Hematopoietic multipotent progenitor cell treated with erythropoietin and hydrocortisone succinate and interleukin-3 and kit ligand, for 6 days (in vitro differentiated cells): ENCODE measurements at regions not wholly inside any gene's neighbourhood (a gene's known extent, or its start where the extent isn't known, plus 50 kb on each side); places are given as distances from the start of the nearest gene placed in this dataset.

ENCODE experiments used
- DNase-seq: peaks from one replicate; pipeline ENCODE4 v3.0.0-alpha.2; 2015

DNA sequence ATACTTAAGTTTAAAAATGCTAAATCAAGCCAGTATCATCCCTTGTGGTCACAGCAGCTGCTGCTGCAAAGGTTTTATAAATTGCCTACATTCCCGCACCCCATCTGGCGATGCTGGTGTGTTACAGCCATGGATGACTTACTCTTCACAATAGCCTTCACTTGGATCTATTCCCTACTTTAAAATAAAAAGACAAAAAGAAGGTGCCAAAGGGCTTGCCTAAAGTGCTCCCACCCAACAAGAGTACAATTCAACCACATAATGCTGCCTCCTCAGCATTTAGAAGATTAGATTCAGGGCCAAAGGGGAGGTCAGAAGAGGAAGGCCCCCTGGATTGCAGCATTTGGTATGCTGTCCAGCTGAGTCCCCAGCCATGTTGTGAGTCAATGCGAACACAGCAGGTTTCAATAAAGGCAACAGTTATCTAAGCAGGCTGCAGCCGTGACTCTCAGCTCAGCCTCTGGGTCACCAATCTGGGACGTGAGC, 176.1 kb downstream of the DAD1 start:
- DNase-seq, result no peak

DNA sequence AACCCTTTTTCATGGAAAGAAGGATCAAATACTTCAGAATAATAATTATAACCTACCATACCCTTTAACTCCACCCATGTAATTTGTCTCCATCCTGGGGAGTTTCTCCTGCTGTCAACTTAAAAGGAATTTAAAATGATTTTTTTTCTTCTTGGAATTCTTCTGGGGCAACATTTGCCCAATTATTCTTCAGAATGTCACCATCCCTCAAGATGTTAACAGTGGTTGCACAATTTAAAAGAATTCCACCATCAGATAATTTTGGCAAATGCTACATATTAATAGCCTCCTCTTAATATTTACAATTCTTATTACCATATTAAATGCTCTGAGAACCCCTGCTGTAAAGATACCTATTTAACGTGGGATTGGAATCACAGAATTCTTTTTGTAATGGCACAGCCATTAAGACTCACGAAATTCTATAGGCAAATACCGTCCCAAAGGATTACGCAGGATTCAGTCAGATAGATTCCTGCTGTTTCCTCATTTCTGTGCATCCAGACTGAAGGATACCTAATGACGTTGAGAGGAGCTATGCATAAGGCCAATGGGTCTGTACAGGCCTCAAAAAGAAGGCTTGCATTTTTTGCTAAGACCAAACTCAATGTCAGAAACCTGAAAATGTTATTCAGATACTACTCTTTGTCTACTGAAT, 177.5 kb downstream of the DAD1 start:
- no peak for DNase-seq

DNA sequence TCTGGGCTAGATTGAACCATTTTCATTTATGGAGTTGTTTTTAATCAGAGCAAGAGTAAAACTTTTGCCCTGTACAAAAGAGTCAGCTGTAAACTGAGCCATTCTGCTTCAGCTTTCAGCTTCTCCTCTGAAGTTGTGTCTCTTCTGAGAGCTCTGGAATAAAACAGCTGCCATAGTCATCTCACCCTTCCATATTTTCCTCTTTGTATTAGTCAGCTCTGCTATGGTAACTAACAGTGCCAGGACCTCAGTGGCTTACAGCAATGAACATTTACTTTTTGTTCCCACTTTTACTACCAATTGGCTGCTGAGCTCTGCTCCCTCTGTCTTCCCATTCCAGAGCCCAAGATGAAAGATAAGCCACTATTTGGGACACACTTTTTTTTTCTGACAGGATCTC, 178.5 kb downstream of the DAD1 start:
- DNase-seq, result no peak

DNA sequence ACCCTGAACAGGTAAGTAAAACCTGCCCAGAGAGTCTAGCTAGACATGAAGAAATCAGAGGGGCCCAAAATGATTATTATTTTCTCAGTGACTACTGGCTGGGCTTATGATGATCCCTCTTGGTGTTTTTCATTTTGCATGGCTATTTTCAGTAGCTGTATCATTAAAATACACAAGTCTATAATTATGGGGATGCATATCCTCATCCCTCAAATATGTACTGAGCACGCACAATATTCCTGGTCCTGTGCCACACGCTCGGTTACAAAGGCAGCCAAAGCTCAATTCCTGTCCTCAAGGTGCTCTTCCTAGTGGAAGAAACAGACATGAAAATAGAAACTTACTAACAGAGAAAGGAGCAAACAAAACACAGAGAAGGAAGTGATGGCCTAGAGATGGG, 180.0 kb downstream of the DAD1 start:
- no peak for DNase-seq

DNA sequence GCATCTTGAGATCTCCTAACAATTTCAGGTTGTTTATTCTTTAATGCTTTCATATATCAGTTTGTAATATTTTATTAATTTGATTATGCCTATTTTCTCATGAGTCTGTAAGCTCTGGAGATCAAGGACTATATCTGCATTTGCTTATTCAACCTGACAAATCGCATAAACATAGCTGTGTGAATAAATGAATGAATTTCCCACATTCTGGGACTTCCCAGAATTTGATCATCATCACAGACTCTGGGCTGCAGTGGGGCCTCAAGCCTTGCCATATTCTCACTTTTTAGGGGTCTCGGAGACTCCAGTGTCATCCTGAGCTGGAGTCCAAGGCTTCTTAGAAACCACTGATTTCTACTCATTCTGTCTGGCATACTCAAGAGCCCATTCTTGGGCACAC, 180.5 kb downstream of the DAD1 start:
- no peak for DNase-seq

DNA sequence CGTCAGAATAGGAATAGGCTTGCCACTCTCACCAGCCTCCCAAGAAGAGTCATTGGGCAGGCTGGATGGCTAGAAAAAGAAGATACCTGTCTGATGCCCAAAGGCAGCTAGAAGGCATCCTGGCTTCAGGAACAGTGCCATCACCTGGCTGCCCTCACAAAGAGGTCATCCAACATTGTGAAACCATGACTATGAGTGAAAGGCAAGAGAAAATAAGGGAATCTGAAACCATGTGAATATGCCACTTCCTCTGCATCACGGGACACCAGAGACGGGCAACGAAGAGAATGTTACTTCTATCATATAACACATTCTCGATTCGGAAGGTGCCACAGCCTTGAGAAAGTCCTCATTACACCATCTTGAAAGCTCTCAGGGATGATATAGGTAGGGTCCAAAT, 182.0 kb downstream of the DAD1 start:
- DNase-seq, result no peak

DNA sequence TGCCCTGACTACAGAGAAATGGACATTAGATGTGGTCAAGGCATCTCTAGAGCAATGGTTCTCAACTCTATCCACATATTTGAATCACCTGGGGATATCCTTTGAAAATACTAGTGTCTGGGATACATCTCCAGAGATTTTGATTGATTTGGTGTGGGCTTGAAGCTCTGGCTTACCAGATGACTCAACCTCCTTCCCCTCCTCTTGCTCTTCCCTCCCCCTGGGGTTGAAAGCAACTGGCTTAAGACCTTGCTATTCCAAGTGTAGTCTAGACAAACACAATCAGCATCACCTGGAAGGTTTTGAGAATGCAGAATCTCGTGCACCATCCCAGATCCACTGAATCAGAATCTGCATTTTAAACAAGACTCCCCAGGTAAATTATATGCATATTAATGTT, 183.8 kb downstream of the DAD1 start:
- DNase-seq, result no peak

DNA sequence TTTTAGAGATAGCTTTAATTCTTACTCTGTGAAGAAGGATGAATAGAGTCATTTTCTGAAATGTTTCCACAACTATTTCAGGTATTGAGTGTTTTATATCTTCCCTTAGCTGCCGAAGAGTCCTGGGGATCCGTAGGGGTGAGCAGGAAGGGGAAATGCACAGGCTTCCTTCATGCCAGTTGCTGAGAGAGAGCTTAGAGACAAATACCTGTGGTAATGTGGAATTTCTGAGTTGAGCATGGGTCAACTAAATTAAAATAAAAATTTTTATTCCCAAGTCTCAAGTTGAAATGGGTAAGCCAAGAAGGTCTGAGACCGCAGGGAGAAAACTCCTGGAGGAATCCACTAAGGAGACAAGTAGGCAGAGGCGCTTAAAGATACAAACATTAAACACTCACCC, 185.7 kb downstream of the DAD1 start:
- no peak for DNase-seq

DNA sequence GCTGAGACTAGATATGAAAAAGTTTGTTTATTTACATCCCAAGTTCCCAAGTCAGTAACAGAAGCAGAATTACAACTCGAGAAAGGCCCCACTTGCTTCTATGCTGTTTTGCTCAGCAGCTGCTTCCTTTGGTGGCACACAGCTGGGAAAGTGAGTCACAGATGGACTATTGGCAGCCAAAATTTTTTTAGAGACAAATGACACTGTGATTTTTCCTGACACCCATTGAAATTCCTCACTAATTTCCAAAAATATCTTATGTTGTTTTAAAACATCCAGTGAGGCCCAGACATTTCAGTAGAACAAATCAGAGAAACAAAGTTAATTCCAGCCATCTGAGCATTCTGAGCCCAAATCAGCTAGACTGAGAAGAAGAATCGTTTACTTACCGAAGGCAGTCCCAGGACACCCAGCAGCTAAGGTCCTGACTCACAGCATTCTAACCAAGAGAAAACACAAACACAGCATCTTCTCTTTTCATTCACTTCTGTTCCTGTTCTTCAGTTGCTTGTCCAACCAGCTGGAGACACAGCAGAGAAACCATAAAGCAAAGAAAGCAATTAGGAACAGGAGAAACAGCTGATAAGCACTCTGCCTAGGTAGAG, 188.3 kb downstream of the DAD1 start:
- no peak for DNase-seq

DNA sequence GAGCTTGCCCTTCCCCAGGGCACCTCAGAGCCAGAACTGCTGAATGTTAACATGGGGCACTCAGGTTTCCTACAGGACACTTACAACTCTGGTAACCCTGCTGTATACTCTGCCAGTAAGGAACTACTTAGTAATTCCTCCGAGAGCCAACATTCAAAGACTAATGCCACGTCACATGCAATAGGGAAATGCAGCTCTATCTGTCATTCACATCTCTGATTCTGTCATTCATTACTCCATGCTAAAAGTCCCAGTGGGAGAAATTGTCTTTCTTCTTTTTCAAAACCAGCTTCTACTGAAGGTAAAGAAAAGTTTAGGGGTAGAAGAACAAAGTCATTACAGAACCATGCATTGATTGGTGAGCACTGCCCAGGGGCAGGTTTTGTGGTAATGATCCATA, 189.2 kb downstream of the DAD1 start:
- no peak for DNase-seq

DNA sequence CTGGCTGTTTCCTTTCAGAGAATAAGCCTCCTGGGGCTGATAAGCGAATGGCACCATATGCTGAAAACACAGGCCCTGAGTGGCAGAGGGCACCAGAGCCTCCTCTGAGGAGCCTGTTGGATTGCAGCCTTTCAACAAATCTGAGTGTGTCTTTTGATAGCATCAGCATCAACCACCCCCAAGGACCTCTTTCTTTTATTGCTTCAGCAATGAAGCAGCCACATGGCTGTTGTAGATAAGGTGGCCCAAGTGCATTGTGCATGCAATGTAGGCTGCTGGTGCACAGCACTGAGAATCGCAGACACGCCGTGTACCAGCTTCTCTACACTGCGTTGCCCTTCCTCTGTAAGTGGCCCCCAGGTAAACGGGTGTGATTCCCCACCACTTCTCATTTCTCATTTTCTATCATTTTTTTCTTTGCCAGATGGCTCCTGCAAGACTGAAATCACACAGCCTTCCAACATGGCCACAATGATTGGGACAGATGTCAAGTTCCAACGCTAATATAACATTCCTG, 191.7 kb downstream of the DAD1 start:
- peak; percentile 82 for DNase-seq

DNA sequence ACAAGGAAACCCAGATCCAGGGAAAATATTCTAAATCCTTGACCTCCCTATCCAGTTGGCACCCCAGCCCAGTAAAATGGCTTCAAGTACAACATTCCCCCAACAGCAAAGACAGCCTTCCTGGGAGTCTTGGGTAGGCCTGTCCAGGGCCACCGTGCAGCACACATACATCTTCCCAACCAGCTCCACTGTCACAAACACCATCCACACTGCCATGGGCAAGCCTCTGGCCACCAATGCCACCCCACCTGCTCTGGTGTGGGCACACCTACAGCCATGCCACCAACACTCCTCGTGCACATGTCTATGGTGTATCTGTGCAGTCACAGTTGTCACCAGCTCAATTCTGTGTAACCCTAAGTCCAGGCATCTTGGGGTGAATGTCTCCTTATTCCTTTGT, 193.2 kb downstream of the DAD1 start:
- no peak for DNase-seq

DNA sequence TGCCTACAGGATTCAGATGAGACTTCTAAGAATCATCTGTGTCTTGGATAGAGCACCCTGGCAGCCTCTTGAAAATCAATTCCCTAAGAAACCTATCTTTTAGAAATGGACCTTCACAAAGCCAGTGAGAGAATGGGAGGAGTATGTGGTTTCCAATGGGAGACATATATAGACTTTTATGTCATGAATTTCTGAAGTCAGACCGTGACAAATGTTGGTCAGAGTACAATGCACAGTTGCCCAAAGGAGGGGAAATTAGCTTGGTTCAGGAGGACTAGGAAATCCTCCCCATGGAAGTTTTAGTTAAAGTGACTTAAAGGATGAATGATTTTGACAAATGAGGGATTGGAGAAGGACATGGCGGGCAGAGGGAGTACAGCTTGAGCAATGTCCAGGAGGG, 194.4 kb downstream of the DAD1 start:
- DNase-seq, result no peak

DNA sequence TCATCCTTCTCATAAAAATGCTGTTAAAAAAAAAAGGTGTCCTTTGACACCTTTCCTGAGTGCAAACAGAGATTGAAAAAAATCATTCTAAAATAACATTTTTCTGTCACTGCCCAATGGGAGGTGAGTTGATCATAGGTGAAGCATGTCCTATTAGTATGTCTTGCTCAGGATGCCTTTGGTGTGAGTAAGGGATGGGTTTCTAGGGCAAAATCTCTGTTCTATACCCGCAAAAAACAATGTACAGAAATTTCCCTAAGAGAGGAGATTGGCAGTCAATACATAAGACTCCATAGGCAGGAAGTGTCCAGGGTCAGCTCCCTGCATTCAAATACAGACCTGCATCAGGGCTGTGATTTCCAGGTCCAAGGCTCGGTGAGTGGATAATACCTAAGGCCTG, 195.2 kb downstream of the DAD1 start:
- DNase-seq, result no peak

DNA sequence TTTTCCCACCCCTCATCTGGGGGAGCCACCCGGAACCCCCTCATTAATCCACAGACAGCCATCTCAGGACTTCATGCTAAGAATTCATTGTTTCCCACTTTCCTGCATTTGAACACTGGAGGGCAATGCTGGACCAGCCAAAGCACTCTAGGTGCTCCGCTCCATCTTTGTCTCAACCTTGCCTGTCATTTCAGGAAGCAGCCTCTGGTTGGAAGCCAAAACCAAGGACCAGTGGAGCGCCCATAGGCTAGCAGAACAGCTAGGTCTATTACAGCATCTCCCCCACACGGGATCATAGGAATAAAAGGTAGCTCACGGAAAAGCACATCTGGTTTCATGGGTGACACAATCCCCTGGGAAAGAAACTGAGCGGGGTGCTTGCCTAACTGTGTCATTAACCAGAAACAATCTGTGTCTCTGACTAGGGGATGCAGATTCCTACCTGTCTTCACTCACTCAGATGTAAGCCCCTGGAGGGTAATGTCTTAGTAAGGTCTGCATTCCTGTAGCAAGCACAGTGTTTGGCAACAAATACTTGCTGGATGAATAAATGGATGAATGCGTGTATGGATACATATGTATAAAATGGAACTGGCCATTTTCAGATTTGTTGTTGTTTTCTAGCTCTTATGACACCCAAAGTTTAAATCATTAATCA, 197.0 kb downstream of the DAD1 start:
- peak; percentile 93 for DNase-seq

DNA sequence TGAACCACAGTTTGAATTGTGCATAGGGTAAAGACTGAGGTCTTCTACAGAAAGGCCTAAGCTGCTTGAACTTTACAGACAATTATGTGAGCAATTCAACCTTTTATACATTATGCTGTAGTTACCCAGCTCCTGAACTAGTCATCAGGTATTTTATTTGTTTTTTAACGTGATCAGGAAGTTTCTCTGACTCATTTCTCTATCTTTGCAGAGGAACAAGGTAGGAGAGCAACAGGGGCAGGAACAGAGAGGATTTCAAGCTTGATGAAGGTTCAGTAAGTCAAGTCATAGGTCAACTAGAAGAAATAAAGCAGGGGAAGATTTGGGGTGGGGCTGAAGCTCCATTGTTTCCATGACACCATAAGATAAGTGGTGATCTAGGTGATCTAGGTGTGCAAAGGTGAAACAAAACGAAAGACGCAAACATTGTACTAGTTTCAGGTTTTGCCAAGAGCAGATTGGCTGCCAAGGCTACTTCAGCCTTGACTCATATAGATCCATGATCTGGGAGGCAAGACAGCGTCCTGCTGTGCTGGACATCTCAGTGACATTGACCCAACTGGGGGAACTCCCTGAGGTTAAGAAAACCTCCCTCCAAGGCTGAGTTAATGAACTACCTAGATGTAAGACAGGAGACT, 198.1 kb downstream of the DAD1 start:
- no peak for DNase-seq

DNA sequence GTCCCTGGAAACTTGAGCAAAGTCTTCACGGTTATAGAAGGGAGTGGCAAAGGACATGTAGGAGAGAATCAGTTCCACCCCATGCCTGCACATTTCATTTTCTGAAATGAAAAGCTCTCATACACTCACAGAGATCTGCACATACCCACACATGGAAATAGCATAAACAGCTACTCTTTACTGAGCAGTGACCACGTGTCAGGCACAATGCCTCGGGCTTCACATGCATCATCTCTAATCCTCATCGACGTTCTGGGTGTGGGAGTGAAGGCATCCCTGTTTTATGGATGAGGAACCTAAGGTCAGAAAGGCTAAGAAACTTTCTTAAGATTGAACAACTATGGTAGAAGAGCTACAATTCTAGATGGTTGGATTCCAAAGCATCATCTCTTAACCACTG, 198.8 kb downstream of the DAD1 start:
- no peak for DNase-seq

DNA sequence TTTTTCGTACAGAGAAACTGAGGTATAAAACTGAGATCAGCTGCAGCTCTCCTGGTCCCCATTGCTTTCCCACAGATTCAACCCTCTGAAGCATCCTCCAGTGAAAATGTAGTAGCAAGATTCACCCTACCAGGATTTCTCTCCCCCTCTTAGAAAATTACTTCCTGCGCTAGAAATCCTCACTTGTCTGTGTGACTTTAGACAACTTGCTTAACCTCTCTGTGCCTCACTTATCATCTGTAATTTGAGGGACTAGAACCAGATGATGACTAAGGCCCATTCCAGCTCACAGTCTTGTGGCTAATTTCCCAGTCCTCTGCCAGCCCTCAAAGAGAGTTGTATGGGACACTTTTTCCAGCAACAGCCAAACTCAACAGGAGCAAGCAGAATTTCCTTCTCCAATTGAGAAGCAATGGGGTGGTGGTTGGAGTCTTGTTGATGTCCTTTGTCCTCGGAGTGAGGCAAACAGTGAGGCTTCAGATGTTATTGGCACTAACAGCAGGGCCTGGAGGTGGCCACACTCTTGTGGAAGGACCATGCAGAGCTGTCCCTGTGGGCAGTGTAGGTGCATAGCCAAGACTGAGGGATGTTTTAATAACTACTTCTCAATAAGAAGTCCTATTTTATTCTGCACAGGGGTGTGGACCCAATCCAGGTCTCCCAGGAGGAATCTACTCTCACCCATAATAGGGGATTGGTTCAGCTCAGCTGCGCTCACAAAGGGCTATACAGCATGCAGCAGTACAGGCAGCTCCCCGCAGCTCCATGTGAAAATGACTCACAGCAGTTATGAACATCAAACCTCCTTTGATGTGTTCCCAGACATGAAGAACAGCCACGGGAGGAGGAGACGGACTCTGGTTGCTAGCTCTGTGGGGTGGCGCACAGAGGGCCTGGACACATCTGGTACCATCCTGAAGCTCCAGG, 200.1 kb downstream of the DAD1 start:
- DNase-seq, result no peak

DNA sequence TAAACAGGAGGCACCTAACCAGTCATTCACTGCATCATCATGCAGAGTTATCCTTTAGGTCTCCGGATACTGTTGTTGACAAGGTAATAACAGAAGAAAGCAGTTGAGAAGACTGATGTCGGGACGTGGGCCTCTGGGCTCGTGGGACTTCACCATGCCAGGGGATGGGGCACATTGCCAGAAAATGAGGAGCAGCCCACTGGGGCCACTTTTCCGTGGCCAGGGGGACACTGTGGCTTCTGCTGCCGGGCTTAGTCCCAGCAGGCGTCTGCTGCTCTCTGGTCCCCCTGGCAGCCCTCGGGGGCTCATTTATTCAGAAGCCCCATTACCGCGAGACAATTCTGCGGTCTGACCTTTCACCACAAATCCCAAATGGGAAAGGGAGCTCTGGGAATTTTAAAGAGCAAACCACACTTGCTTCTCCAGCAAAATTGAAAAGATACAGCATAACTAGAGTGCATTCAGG, 201.2 kb downstream of the DAD1 start:
- no peak for DNase-seq

DNA sequence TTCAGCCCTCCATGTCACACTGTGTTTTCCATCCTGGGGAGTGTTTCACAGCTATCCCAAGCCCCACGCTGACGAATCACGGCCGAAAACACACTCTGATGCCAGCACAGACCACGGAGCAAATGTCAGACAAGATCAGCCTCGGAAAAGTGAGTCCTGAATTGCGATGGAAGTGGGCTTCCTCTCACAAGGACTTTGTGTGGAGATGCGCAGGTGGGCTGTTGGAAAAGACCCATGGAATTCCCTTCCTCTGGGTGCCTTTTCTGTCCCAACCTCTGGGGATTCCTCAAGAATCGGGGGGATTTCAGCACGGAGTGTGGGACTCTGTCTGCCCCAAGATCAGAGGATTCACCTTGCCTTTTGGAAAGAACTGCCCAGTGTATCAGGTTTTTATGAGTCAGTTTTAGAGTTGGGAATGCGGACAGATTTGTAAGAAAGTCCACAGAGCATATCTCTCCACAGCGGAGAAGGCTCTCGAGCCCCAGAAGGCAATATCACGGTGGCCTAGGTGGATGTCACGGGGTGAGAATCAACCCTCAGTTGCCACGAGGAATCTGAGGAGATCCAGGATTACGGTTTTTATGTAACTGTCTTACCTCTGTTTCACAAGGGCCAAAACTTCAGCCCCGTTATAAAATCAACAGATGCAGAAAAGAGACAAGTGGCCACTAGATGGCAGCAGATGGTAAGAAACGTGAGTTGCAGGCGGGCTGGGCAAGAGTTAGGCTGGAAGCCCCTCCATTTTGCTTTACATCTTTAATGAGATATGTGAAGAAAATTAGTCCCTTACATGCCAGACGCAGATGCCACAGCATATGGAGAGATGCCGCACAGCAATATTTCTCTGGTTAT, 201.9 kb downstream of the DAD1 start:
- DNase-seq, result peak; percentile 94

DNA sequence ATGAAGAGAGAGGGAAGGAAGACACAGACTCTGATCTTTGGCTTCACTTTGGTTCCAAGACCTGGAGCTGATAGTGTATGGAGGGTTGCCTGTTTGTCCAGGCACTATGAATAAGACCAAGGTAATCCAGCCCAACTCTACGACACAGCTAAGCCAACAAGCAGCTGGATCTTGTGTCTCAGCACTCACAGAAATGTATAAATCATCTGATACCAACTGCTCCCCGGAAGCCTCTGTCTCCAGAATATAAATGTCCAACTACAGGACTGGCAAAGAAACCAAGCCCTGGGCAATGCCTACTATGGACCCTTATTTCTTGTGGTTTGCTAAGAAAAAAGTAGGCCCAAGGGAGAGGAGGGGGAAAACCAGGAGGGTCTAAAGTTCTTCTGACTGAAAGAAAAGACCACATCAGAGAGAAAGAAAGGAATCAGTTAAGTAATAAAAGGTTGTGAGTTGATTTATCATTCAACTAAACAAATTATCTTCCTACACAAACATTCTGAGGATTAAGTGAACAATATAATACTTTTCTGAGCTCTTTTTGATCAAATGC, 204.0 kb downstream of the DAD1 start:
- DNase-seq, result no peak
